K562 (cell line): ENCODE measurements at regions not wholly inside any gene's neighbourhood (a gene's known extent, or its start where the extent isn't known, plus 50 kb on each side); places are given as distances from the start of the nearest gene placed in this dataset.

ENCODE experiments used
- GABPA ChIP-seq: fragments of 200-800 bp; sonication (Bioruptor generic); conservative IDR thresholded peaks from 2 replicates; pipeline ENCODE4 v1.6.1; 2016; ENCODE audit warnings: low read depth, missing genetic modification characterization, missing compliant biosample characterization
- HDAC8 ChIP-seq: fragments of 450-650 bp; IDR thresholded peaks from 2 replicates; pipeline ENCODE4 v1.6.1; 2016; ENCODE audit warnings: mild to moderate bottlenecking, missing genetic modification characterization, moderate library complexity, missing compliant biosample characterization
- PHB2 ChIP-seq: fragments of 450-650 bp; IDR thresholded peaks from 2 replicates; pipeline ENCODE4 v1.6.1; 2017; ENCODE audit warnings: low read depth
- SETDB1 ChIP-seq: IDR thresholded peaks from one replicate; pipeline ENCODE4 v1.6.1; 2012; ENCODE audit warnings: low read length, control low read depth, inconsistent platforms
- WHSC1 ChIP-seq: IDR thresholded peaks from one replicate; pipeline ENCODE4 v1.6.1; 2012; ENCODE audit warnings: low read length, control low read depth, inconsistent platforms
- TF ChIP-seq, protein P1 (sequence below), 3 experiments: IDR thresholded peaks in 2 of 3; conservative IDR thresholded peaks in 1 of 3; 2 replicates each; pipeline ENCODE4 v1.5.1; 2011 to 2012; ENCODE audit warnings: low read length in 3 of 3, mild to moderate bottlenecking in 3 of 3, control low read depth in 2 of 3, improper control_type of control experiment in 1 of 3, inconsistent platforms in 1 of 3, low read depth in 1 of 3, mixed read lengths in 1 of 3, moderate library complexity in 1 of 3; ENCODE audit not compliant: insufficient read depth in 2 of 3

DNA sequence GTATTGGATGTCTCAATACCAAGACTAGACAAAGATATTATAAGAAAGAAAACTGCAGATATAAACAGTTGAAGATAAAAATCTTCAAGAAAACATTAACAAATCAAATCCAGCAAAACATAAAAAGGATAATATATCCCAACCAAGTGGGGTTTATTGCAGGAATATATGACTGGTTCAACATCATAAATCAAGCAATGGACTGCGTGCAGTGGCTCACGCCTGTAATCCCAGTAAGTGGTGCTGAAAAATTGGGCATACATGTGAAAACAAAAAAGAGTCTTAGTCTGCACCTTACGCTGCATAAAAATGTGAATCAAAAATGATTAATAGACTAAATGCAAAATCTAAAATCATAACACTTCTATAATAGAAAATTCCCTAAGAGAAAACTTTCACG lies 112.9 kb upstream of the PDE4B start:
- TF ChIP-seq SETDB1 (no peak), GABPA (tag) (no peak), HDAC8 (no peak), PHB2 (no peak), WHSC1 (no peak)
- TF ChIP-seq, protein P1, sequence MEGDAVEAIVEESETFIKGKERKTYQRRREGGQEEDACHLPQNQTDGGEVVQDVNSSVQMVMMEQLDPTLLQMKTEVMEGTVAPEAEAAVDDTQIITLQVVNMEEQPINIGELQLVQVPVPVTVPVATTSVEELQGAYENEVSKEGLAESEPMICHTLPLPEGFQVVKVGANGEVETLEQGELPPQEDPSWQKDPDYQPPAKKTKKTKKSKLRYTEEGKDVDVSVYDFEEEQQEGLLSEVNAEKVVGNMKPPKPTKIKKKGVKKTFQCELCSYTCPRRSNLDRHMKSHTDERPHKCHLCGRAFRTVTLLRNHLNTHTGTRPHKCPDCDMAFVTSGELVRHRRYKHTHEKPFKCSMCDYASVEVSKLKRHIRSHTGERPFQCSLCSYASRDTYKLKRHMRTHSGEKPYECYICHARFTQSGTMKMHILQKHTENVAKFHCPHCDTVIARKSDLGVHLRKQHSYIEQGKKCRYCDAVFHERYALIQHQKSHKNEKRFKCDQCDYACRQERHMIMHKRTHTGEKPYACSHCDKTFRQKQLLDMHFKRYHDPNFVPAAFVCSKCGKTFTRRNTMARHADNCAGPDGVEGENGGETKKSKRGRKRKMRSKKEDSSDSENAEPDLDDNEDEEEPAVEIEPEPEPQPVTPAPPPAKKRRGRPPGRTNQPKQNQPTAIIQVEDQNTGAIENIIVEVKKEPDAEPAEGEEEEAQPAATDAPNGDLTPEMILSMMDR (IDR thresholded peaks at IDR 0.05 in 2 of 3, conservative IDR thresholded peaks at IDR 0.05 in 1 of 3; ENCODE audit: insufficient read depth in 2 of 3, low read depth in 1 of 3, low read length in 3 of 3): no peak
